GM23248 (cell line): ENCODE measurements at regions not wholly inside any gene's neighbourhood (a gene's known extent, or its start where the extent isn't known, plus 50 kb on each side); places are given as distances from the start of the nearest gene placed in this dataset.
A peak's percentile ranks its signal among the peaks of the same experiment; 100 is the strongest.

Source experiments
- DNase-seq: peaks from one replicate; pipeline ENCODE4 v3.0.0-alpha.2; 2015
- H2AFZ ChIP-seq: fragments of 200-600 bp; sonication (generic); 2 replicates; pipeline ENCODE4 v1.6.1; 2016; ENCODE audit warnings: antibody characterized with exemption
- H3F3A ChIP-seq: fragments of 200-600 bp; sonication (generic); 2 replicates; pipeline ENCODE4 v1.6.1; 2016; ENCODE audit warnings: mild to moderate bottlenecking, antibody characterized with exemption, mixed run types; ENCODE audit not compliant: insufficient read depth
- H3K27ac ChIP-seq: fragments of 200-600 bp; sonication (generic); 2 replicates; pipeline ENCODE4 v1.5.1; 2016; ENCODE audit warnings: mild to moderate bottlenecking
- H3K27me3 ChIP-seq: fragments of 200-600 bp; sonication (generic); replicated peaks from 2 replicates; pipeline ENCODE4 v1.6.1; 2016; ENCODE audit warnings: mild to moderate bottlenecking; ENCODE audit not compliant: insufficient read depth
- H3K36me3 ChIP-seq: fragments of 200-600 bp; sonication (generic); 2 replicates; pipeline ENCODE4 v1.6.1; 2016; ENCODE audit warnings: low read depth, mild to moderate bottlenecking
- H3K4me1 ChIP-seq: fragments of 200-600 bp; sonication (generic); 2 replicates; pipeline ENCODE4 v1.6.1; 2016; ENCODE audit warnings: mild to moderate bottlenecking; ENCODE audit not compliant: insufficient read depth
- H3K4me2 ChIP-seq: fragments of 200-600 bp; sonication (generic); one replicate; pipeline ENCODE4 v1.6.1; 2016; ENCODE audit warnings: mild to moderate bottlenecking; ENCODE audit not compliant: unreplicated experiment
- H3K4me3 ChIP-seq: fragments of 200-600 bp; sonication (generic); 2 replicates; pipeline ENCODE4 v1.5.1; 2016; ENCODE audit warnings: mild to moderate bottlenecking
- H3K79me2 ChIP-seq: fragments of 200-600 bp; sonication (generic); 2 replicates; pipeline ENCODE4 v1.6.1; 2016; ENCODE audit warnings: mild to moderate bottlenecking; ENCODE audit not compliant: insufficient read depth
- H3K9ac ChIP-seq: fragments of 200-600 bp; sonication (generic); 2 replicates; pipeline ENCODE4 v1.6.1; 2016; ENCODE audit warnings: mild to moderate bottlenecking
- H3K9me2 ChIP-seq: fragments of 200-600 bp; sonication (generic); 2 replicates; pipeline ENCODE4 v1.6.1; 2016; ENCODE audit warnings: mixed run types, mild to moderate bottlenecking, moderate library complexity; ENCODE audit not compliant: insufficient read depth
- H3K9me3 ChIP-seq: fragments of 200-600 bp; sonication (generic); one replicate; pipeline ENCODE4 v1.6.1; 2017; ENCODE audit warnings: low read depth
- H4K20me1 ChIP-seq: fragments of 200-600 bp; sonication (generic); 2 replicates; pipeline ENCODE4 v1.6.0; 2016; ENCODE audit not compliant: insufficient read depth
- EZH2 ChIP-seq: fragments of 200-600 bp; sonication (generic); IDR thresholded peaks from 2 replicates; pipeline ENCODE4 v1.6.1; 2018; ENCODE audit warnings: antibody characterized with exemption, mild to moderate bottlenecking; ENCODE audit not compliant: insufficient read depth, poor library complexity, severe bottlenecking
- EZH2phosphoT487 ChIP-seq: fragments of 200-600 bp; sonication (generic); IDR thresholded peaks from 2 replicates; pipeline ENCODE4 v1.6.1; 2018; ENCODE audit warnings: antibody characterized with exemption, moderate library complexity, mild to moderate bottlenecking, low read depth; ENCODE audit not compliant: insufficient read depth
- WGBS, 2 experiments: methylation state at CpG; one replicate each; pipeline ENCODE4 v1.1.6; 2015 to 2017; ENCODE audit warnings: low lambda C conversion rate in 2 of 2, low coverage in 1 of 2; ENCODE audit errors: missing lambda C conversion rate in 2 of 2; 5-methylcytosine and 5-hydroxymethylcytosine counted together
- in situ Hi-C: fragments of 300-500 bp; cut with MboI; formaldehyde crosslinking; loops from 2 replicates; pipeline ENCODE4 v1.15.0; 2020

DNA sequence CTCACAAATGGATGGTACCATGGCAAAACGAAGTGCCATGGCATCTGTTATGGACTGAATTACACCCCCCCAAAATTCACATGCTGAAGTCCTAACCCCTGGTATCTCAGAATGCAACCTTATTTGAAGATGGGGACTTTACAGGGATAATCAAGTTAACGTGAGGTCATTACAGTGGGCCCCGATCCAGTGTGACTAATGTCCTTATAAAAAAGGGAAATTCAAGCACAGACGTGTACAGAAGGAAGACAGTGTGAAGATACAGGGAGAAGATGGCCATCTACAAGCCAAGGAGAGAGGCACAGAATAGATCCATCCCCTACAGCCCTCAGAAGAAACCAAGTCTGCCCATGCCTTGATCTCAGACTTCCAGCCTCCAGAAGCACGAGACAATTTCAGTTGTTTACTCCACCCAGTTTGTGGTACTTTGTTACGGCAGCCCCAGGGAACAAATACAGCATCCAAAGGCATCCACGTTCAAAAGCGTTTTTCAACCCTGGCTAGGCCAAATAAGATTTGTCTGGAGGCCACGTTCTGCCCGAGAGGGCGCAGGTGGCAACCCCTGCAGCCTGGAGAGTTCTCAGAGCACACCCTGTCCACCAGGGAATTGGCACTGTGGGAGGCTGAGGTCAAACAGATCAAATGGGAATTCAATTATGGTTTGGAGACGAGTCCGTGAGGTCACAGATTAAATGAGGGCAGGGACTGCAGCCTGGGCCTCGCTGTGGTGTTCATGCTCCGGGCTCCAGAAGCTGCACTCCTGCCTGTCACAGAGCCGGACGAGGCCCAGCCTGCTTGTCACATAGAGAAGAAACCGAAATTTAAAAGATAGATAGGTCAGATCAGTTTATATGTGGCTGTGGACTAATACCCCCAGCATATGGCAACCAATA lies 494.8 kb downstream of the SHQ1 start:
- H3K27ac ChIP-seq: no peak overlapping the region
- no peaks in the 10 kb centered on the region for H3K4me1 ChIP-seq
- no peak overlapping the region for H3K4me2 ChIP-seq
- DNase-seq: peak; percentile 47
- no peaks in the 10 kb centered on the region for H4K20me1 ChIP-seq
- no peaks in the 10 kb centered on the region for H3K9me3 ChIP-seq
- no peaks in the 10 kb centered on the region for H3K36me3 ChIP-seq
- H3K79me2 ChIP-seq: no peaks in the 10 kb centered on the region
- no peak overlapping the region for H2AFZ ChIP-seq
- no peak overlapping the region for H3K9ac ChIP-seq
- H3K4me3 ChIP-seq: no peak overlapping the region
- no peaks in the 10 kb centered on the region for H3F3A ChIP-seq
- H3K9me2 ChIP-seq: no peaks in the 10 kb centered on the region
- 69 to 70% methylated on average over 18 of the region's 18 CpGs for WGBS, 2 experiments
- in situ Hi-C loops: no loop called here
- no peak for TF ChIP-seq EZH2phosphoT487
- no peak for TF ChIP-seq EZH2
- H3K27me3 ChIP-seq: no peaks in the 10 kb centered on the region

DNA sequence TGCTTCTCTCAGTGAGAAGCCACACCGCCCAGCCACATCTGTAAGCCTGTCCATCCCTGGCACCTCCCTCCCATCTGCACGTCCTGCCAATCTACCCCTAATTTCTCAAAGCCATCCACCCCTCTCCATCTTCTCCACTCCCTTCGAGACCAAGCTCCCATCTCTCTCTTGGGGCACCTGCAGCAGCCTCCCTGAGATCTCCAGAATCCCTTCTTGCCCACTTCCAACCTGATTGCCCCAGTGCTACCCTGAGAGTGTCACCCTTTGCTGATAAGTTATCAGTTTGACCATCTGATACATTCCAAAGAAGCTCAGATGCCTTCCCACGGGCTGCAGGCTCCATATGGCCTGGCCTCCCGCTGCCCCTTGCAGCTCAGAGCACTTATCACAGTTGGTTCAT lies 496.1 kb downstream of the SHQ1 start:
- in situ Hi-C loops: no loop called here
- no peak overlapping the region for H2AFZ ChIP-seq
- H3K79me2 ChIP-seq: no peaks in the 10 kb centered on the region
- H4K20me1 ChIP-seq: no peaks in the 10 kb centered on the region
- H3K27ac ChIP-seq: no peak overlapping the region
- TF ChIP-seq EZH2phosphoT487: no peak
- TF ChIP-seq EZH2: no peak
- H3F3A ChIP-seq: peaks cover 3% of the 10 kb centered on the region; the same call in 1 of the 2 replicates
- 76 to 78% methylated on average over 5 of the region's 5 CpGs for WGBS, 2 experiments
- no peak overlapping the region for H3K4me3 ChIP-seq
- H3K9ac ChIP-seq: no peak overlapping the region
- H3K27me3 ChIP-seq: no peaks in the 10 kb centered on the region
- no peaks in the 10 kb centered on the region for H3K36me3 ChIP-seq
- no peaks in the 10 kb centered on the region for H3K9me2 ChIP-seq
- peaks cover 1% of the 10 kb centered on the region; the same call in 1 of the 2 replicates for H3K4me1 ChIP-seq
- H3K9me3 ChIP-seq: no peaks in the 10 kb centered on the region
- DNase-seq: no peak
- no peak overlapping the region for H3K4me2 ChIP-seq

DNA sequence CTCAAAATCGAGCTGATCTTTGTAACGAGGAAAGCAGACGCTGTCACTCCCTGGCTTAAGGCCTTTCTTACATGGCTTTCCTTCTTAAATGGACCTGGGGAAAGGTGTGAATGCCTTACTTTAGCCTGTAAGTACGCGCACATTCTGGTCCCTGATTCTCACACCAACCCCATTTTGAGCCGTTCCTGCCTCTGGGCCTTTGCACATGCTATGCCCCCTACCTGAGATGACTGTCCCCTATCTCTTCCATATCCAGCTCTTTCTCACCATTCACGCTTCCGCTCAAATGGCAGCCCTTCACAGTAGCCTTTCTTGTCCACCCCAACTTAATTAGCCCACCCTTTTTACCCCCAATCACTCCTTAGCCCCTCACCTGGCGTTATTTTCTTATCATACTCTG lies 496.7 kb downstream of the SHQ1 start:
- in situ Hi-C loops: no loop called here
- Histone ChIP-seq H3K9me3 (no peaks in the 10 kb centered on the region), H3K27ac (no peak overlapping the region), H3K27me3 (no peaks in the 10 kb centered on the region), H3K36me3 (no peaks in the 10 kb centered on the region), H3F3A (peaks cover 7% of the 10 kb centered on the region; the same call in 1 of the 2 replicates), H2AFZ (no peak overlapping the region), H3K79me2 (no peaks in the 10 kb centered on the region), H3K9ac (no peak overlapping the region), H3K4me3 (no peak overlapping the region), H3K4me1 (peaks cover 6% of the 10 kb centered on the region; the same call in 1 of the 2 replicates), H4K20me1 (no peaks in the 10 kb centered on the region), H3K9me2 (no peaks in the 10 kb centered on the region), H3K4me2 (no peak overlapping the region)
- no peak for TF ChIP-seq EZH2phosphoT487
- WGBS, 2 experiments: 78 to 84% methylated on average over 9 of the region's 9 CpGs
- DNase-seq: no peak

DNA sequence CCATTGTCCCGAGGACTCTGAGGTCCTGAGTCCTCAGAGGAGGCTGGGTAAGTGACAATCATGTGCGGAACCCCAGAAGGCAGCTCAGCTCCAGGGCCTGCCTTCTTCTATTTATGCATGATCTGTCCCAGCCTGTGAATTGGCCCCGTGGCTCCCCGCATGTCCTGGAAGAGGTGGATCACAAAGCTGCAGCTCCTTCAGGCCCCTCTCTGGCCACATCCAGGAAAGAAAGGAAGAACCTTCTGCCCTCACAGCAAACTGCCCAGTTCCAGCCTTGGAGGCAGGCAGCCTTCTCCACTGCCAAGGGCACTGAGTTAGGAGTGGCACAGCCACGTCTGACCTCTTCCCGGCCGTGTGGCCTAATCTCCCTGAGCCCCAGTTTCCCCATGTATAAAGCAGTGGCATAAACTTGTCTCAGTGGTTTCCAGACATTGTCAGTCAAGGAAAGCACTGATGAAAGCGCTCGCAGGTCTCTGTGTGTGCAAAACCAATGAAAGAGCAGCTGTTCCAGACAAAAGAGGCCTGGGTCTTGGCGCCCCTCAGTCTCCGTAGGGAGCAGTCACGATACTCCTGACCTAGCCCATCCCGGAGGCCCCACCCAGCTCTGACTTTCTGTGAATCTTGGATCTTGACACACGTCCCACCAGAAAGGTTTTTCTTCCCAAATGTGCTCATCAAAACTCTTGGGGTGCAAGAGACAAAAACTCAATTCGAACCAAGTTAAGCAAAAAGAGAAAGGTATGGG lies 497.3 kb downstream of the SHQ1 start:
- H3K4me2 ChIP-seq: no peak overlapping the region
- H3K27me3 ChIP-seq: no peaks in the 10 kb centered on the region
- H3K79me2 ChIP-seq: no peaks in the 10 kb centered on the region
- H4K20me1 ChIP-seq: no peaks in the 10 kb centered on the region
- H3K4me3 ChIP-seq: no peak overlapping the region
- no peak overlapping the region for H2AFZ ChIP-seq
- TF ChIP-seq EZH2phosphoT487 (no peak), EZH2 (no peak)
- H3K27ac ChIP-seq: no peak overlapping the region
- no peaks in the 10 kb centered on the region for H3K9me3 ChIP-seq
- no peaks in the 10 kb centered on the region for H3K36me3 ChIP-seq
- H3K9ac ChIP-seq: no peak overlapping the region
- peaks cover 12% of the 10 kb centered on the region for H3F3A ChIP-seq
- in situ Hi-C loops: no loop called here
- WGBS, 2 experiments: 78% methylated on average over 15 of the region's 15 CpGs
- peaks cover 12% of the 10 kb centered on the region for H3K4me1 ChIP-seq
- H3K9me2 ChIP-seq: no peaks in the 10 kb centered on the region
- DNase-seq: no peak
